ENCODE measurements at regions not wholly inside any gene's neighbourhood (a gene's known extent, or its start where the extent isn't known, plus 50 kb on each side); places are given as distances from the start of the nearest gene placed in this dataset.

- ATAC-seq = no peak
- Histone ChIP-seq H3K27ac (no peak overlapping the region), H3K9me3 (no peaks in the 10 kb centered on the region), H3K4me3 (no peak overlapping the region), H3K27me3 (no peaks in the 10 kb centered on the region), H3K36me3 (no peaks in the 10 kb centered on the region), H3K4me1 (peaks cover 0 to 7% of the 10 kb centered on the region in 2 donors)
- DNase-seq = no peak
- in situ Hi-C loops (cut with MboI; ENCODE audit: low sequenced_read_pairs in 4 of 4) (no loop called here), intact Hi-C loops (cut with DNase I; ENCODE audit: low total_unique reads) (no loop called here)
- TF ChIP-seq POLR2A (IDR thresholded peaks at IDR 0.05) (no peak), CTCF (IDR thresholded peaks at IDR 0.05 in 4 of 5, conservative IDR thresholded peaks at IDR 0.05 in 1 of 5) (no peak)
Measured at GRCh38 chr20:59110607-59111006, 53.0 kb upstream of the ZNF831 start.

DNA sequence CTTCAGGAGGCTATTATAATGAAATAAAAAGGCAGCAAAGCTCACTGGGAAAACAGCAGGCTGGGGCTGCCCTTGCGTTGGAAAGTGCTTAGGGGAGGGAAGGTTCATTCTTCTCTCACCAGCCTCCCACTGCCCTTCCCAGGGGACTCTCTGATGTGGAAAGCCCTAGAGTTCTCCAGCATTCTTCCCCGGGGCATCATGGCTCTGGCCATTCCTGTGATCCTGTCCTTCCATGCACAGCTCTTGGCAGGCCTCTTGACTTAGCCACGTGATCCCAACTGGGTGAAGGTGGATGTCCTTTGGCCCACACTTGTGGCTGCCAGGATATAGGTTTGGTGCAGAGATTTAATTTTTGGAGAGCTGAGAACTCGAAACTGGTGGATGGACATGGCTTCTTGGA lies 58.0 kb upstream of the ZNF831 start:
- ATAC-seq (no peak), DNase-seq (no peak)
- Histone ChIP-seq H3K4me3 (no peak overlapping the region), H3K36me3 (no peaks in the 10 kb centered on the region), H3K4me1 (peaks cover 0 to 7% of the 10 kb centered on the region in 2 donors), H3K27ac (no peak overlapping the region), H3K9me3 (no peaks in the 10 kb centered on the region), H3K27me3 (no peaks in the 10 kb centered on the region)
- in situ Hi-C loops (cut with MboI; ENCODE audit: low sequenced_read_pairs in 4 of 4) = no loop called here
- intact Hi-C loops (cut with DNase I; ENCODE audit: low total_unique reads) = no loop called here
- TF ChIP-seq POLR2A (IDR thresholded peaks at IDR 0.05) = no peak
- no peak for TF ChIP-seq CTCF (IDR thresholded peaks at IDR 0.05 in 4 of 5, conservative IDR thresholded peaks at IDR 0.05 in 1 of 5)

DNA sequence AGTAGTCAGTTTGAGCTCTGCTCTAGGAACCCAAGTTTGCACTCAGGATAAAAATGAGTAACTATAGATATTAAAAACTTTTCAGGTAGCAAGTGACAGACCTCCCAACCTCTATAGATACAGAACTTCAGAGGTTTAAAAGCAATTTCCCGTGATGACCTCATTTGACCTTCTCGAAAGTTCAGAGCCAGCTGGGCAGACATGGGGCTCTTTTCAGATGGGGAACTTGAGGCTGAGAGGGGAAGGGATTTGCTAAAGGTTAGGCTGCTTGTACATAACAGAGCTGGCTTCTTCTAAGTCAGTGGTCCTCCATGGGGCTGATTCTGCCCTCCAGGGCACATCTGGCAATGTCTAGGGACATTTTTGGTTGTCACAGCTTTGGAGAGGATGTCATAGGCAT lies 58.8 kb upstream of the ZNF831 start:
- Histone ChIP-seq H3K27me3 (no peaks in the 10 kb centered on the region), H3K27ac (no peak overlapping the region), H3K9me3 (no peaks in the 10 kb centered on the region), H3K4me3 (no peak overlapping the region), H3K4me1 (peaks cover 0 to 6% of the 10 kb centered on the region in 2 donors), H3K36me3 (no peaks in the 10 kb centered on the region)
- no peak for TF ChIP-seq CTCF (IDR thresholded peaks at IDR 0.05 in 4 of 5, conservative IDR thresholded peaks at IDR 0.05 in 1 of 5)
- no peak for TF ChIP-seq POLR2A (IDR thresholded peaks at IDR 0.05)
- no peak for DNase-seq
- in situ Hi-C loops (cut with MboI; ENCODE audit: low sequenced_read_pairs in 4 of 4) (no loop called here), intact Hi-C loops (cut with DNase I; ENCODE audit: low total_unique reads) (no loop called here)
- no peak for ATAC-seq

- ATAC-seq = no peak
- in situ Hi-C loops (cut with MboI; ENCODE audit: low sequenced_read_pairs in 4 of 4) = no loop called here
Measured at GRCh38 chr20:59103573-59103972, 60.0 kb upstream of the ZNF831 start.

More at GRCh38 chr20:59103573-59103972, 60.0 kb upstream of the ZNF831 start:
- no peak for DNase-seq
- no peaks in the 10 kb centered on the region for H3K27me3 ChIP-seq
- H3K27ac ChIP-seq = no peak overlapping the region
- no peak for TF ChIP-seq CTCF (IDR thresholded peaks at IDR 0.05 in 4 of 5, conservative IDR thresholded peaks at IDR 0.05 in 1 of 5)
- intact Hi-C loops (cut with DNase I; ENCODE audit: low total_unique reads) = no loop called here
- no peaks in the 10 kb centered on the region for H3K4me1 ChIP-seq
- H3K36me3 ChIP-seq = no peaks in the 10 kb centered on the region
- H3K9me3 ChIP-seq = no peaks in the 10 kb centered on the region
- no peak overlapping the region for H3K4me3 ChIP-seq
